ENCODE measurements at regions not wholly inside any gene's neighbourhood (a gene's known extent, or its start where the extent isn't known, plus 50 kb on each side); places are given as distances from the start of the nearest gene placed in this dataset.

DNA sequence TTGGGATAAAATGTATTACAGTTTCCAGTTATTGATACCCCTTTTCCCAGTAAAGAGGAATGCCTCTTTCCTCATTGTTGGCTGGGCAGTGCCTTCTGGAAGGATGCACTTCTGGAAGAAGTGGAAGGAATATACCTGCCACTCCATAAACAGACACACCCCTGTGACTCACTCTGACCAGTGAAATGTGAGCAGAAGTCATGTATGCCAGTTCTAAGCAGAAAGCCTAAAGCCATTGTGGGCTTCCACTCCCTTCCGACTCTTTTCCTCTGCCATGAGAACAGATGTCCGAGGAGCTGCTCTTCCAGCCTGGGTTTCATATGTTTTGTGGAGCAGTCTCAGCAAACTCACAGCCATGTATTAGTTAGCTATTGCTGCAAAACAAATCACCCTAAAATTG lies 166.1 kb upstream of the SERP2 start:
- TF ChIP-seq TAF1 (IDR thresholded peaks at IDR 0.05; ENCODE audit: borderline replicate concordance, low read depth, low read length): no peak
- no peak for TF ChIP-seq POLR2AphosphoS5 (IDR thresholded peaks at IDR 0.05; ENCODE audit: low read depth, low read length)
- no peak for TF ChIP-seq POLR2A (IDR thresholded peaks at IDR 0.05; ENCODE audit: low read depth, low read length)
- FAIRE-seq: no peak
- DNase-seq (ENCODE audit: insufficient read length): no peak

DNA sequence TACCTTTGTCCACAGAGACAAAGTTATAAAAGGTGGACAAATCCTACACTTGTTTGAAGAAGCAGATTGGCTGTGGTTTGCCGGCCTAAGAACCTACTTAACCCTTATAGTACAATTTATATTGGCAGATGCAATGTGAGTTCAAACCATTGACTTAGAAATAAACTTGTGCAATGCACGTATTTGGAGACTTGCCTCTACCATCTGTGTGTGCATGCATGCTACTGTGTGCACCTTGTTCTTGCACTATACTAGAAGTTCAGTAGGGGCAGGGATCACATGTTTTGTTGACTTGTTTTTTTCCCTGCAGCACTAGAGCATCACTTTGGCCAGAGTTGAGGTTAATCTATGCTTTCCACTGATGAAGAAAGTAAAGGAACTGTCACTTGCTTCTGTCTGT lies 163.1 kb upstream of the SERP2 start:
- TF ChIP-seq TAF1 (IDR thresholded peaks at IDR 0.05; ENCODE audit: borderline replicate concordance, low read depth, low read length) (no peak), POLR2AphosphoS5 (IDR thresholded peaks at IDR 0.05; ENCODE audit: low read depth, low read length) (no peak), POLR2A (IDR thresholded peaks at IDR 0.05; ENCODE audit: low read depth, low read length) (no peak)
- FAIRE-seq: no peak

DNA sequence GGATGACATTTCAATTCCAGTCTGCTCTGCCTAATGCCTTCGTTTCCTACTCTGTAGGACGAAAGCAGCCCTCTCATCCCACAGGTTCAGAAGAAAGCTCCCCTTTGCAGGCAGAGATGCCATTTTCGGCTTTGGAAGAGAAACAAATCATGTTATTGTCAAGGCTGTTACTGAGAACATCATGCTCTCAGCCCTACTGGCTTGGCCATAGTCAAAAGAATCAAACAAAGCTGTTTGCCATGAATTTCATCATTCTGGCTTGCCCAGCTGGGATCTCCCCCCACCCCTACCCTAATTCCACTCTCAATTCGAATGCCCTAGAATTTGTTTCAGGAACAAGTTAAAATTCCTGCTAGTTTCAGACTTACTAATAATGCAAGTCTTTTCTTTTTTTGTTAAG lies 162.3 kb upstream of the SERP2 start:
- TF ChIP-seq POLR2A (IDR thresholded peaks at IDR 0.05; ENCODE audit: low read depth, low read length) (no peak), TAF1 (IDR thresholded peaks at IDR 0.05; ENCODE audit: borderline replicate concordance, low read depth, low read length) (no peak), POLR2AphosphoS5 (IDR thresholded peaks at IDR 0.05; ENCODE audit: low read depth, low read length) (no peak)
- no peak for DNase-seq (ENCODE audit: insufficient read length)
- no peak for FAIRE-seq

More for the DNA sequence above, 163.1 kb upstream of the SERP2 start:
- DNase-seq (ENCODE audit: insufficient read length): no peak

DNA sequence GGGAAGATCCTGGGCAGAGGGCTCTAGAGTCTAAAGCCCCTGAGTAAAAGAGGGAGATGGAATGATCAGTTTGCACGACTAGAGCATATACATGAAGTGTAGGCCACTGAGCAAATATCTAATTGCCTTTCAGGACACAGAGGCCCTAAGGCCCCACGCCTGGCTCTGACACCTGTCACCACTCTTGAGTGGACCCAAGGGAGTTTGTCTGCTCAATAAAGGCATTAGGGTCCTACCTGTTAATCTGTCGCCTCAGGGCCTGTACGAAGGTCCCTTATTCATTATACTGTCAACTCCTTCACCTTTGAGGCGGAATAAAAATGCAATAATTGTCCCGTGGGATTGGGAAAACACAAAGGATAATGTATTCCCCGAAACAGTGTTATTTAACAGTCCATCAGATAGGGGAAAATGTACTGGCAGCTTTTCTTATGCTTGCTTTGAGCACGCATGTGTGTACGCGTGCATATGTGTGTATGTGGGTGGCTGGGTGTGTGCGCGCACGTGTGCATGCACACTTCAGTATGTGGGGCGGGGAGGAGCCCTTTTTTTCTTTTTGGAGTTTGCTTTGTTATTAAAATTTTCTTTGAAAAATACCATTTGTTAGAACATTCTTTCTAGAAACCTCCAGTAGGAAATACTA lies 161.8 kb upstream of the SERP2 start:
- DNase-seq (ENCODE audit: insufficient read length) (no peak), FAIRE-seq (no peak)
- TF ChIP-seq POLR2A (IDR thresholded peaks at IDR 0.05; ENCODE audit: low read depth, low read length) (no peak), POLR2AphosphoS5 (IDR thresholded peaks at IDR 0.05; ENCODE audit: low read depth, low read length) (no peak), TAF1 (IDR thresholded peaks at IDR 0.05; ENCODE audit: borderline replicate concordance, low read depth, low read length) (no peak)

DNA sequence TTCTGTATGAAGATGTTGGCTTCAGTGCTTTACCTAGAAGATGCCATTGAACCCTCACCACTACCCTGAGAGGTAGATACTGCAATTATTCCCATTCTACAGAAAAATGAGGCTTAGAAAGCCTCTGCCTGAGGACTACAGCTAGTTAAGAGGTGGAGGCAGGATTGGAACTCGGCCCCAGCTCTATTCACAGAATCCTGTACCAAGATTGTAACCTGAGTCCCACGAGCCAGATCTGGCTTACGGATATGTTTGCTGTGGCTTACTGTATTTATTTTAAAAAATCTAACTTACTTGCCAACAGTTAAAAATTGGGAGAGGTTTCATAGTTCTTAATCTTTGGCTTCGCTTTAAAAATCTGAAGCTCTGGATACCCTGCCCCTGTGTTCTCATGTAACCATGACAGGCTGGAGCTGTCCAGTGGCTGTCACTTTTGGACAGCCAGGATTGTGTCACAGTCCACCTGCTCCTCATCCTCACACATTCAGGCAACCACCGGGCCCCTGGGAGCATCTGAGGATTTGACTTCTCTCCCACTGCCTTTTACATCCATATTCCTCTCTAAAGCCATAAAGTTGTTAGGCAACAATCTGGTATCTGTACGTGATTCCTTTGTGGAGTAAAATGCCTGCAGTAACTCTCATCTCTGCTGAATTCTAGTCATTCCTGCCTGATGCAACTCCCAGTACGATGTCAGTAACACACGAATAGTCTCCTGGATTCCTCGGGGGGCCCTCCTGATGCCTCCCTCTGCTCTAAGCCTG lies 160.8 kb upstream of the SERP2 start:
- no peak for DNase-seq (ENCODE audit: insufficient read length)
- no peak for FAIRE-seq
- TF ChIP-seq TAF1 (IDR thresholded peaks at IDR 0.05; ENCODE audit: borderline replicate concordance, low read depth, low read length) (no peak), POLR2AphosphoS5 (IDR thresholded peaks at IDR 0.05; ENCODE audit: low read depth, low read length) (no peak), POLR2A (IDR thresholded peaks at IDR 0.05; ENCODE audit: low read depth, low read length) (no peak)

DNA sequence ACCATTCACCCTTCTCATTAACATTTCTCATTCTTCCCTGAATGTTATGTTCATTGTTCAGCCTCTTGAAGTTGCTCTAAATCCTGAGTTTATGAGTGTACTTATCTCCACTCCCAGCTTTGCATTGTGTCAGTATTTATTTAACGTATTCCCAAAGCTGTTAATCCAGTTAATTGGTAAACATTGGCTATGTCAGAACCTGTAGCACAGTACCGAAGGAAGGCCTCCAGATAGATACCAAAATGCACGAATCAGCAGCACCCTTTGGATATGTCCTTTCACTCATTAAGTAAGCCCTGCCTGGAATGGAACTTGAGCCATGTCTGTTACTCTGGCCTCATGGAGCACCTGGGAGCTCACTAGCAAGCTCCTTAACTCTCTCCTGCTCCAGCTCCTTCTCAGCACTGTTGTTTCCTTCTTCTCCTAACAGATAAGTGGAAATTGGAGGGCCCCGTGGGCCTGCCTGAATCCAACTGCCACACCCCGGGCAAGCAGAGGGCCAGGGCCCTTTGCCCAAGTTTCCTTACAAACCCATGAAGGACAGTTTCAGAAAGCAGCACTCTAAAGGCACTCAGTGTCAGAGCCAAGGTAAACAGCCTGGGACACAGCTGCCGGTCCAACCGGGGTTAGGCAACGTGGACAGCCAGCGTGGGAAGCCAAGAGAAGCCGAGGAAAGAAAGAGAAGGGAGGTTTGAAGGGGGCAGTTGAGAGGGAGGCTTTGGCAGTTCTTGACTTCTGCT lies 155.0 kb upstream of the SERP2 start:
- DNase-seq (ENCODE audit: insufficient read length) (no peak), FAIRE-seq (no peak)
- no peak for TF ChIP-seq TAF1 (IDR thresholded peaks at IDR 0.05; ENCODE audit: borderline replicate concordance, low read depth, low read length)
- TF ChIP-seq POLR2AphosphoS5 (IDR thresholded peaks at IDR 0.05; ENCODE audit: low read depth, low read length): no peak
- no peak for TF ChIP-seq POLR2A (IDR thresholded peaks at IDR 0.05; ENCODE audit: low read depth, low read length)

DNA sequence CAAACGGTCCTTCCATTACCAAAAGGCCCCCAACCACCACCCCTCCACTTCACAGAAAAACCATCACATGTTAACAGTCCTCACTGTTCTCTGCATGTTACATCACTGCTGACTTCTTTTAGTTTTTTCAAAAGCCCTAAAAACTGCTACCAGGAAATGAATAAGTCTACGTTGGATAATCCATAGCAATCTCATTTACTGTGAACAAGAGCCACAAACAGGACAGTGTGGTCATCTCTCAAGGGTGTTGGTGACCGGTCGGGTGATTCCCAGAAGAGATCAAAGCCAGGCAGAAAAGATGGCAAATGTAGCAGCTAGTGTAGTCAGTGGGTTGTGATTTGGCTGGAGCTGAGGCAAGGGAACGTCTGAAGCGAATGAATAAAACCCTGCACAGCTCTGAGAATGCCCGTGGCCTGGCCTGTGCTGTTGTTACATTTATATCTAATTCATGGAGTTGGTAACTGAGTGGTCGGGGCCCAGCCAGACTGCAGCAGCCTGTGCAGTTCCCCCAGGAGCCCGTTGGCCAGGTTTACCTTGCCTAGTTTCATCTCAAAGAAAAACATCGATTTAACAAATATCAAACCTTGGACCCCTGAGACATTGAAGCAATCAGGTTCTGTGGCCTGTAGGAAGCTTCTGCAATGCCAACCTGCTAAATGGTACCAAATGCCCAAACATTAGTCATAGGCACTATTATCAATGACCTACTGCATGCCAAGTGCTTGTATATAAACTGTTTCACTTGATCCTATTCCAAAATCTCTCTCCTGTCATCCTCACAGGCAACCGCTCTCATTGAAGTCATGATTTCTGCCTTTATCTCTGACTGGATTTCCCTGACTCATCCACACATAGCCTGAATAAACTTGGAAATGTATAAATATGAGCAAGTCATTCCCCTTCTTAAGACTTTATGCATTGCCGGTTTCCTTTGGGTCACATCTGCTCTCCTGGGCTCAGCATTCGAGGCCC lies 153.8 kb upstream of the SERP2 start:
- TF ChIP-seq POLR2AphosphoS5 (IDR thresholded peaks at IDR 0.05; ENCODE audit: low read depth, low read length) (no peak), TAF1 (IDR thresholded peaks at IDR 0.05; ENCODE audit: borderline replicate concordance, low read depth, low read length) (no peak), POLR2A (IDR thresholded peaks at IDR 0.05; ENCODE audit: low read depth, low read length) (no peak)
- FAIRE-seq (no peak), DNase-seq (ENCODE audit: insufficient read length) (no peak)

DNA sequence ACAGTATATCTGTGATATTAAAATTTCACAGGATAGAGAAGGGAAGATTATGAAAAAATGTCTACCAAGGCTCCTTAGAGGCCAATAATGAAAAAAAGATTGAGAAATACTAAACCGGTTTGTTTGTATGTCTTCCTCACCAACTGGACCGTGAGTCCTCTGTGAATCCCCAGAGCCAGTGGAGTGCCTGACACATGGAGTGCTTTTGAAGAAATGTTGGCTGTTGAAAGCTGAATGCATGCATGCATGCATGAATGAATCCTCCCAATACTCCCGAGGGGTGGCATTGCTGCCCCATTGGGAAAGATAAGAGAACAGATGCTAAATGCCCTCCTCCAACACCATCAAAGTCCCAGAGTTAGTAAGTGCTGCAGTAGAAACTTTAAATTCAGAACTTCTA lies 152.7 kb upstream of the SERP2 start:
- no peak for TF ChIP-seq POLR2AphosphoS5 (IDR thresholded peaks at IDR 0.05; ENCODE audit: low read depth, low read length)
- TF ChIP-seq POLR2A (IDR thresholded peaks at IDR 0.05; ENCODE audit: low read depth, low read length): no peak
- no peak for TF ChIP-seq TAF1 (IDR thresholded peaks at IDR 0.05; ENCODE audit: borderline replicate concordance, low read depth, low read length)
- DNase-seq (ENCODE audit: insufficient read length): no peak
- no peak for FAIRE-seq

DNA sequence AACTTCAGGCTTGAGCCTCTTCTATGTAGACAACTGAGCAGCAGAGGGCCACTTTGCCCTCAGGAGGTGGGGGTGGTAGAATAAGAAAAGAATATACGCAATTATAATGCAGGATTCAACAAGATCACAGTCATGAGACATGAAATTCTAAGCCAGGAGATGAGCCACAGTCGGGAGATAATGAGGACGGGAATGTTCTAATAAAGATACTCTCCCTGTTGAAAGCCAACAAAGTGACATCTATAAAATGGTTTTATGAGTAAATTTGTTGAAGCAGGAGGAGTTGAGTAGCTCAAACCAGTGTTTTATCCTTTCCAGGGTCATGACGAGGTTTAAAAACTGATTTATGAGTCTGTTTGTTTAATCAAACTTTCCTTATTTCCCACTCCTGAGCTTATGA lies 152.0 kb upstream of the SERP2 start:
- no peak for DNase-seq (ENCODE audit: insufficient read length)
- TF ChIP-seq POLR2AphosphoS5 (IDR thresholded peaks at IDR 0.05; ENCODE audit: low read depth, low read length) (no peak), POLR2A (IDR thresholded peaks at IDR 0.05; ENCODE audit: low read depth, low read length) (no peak), TAF1 (IDR thresholded peaks at IDR 0.05; ENCODE audit: borderline replicate concordance, low read depth, low read length) (no peak)
- no peak for FAIRE-seq

DNA sequence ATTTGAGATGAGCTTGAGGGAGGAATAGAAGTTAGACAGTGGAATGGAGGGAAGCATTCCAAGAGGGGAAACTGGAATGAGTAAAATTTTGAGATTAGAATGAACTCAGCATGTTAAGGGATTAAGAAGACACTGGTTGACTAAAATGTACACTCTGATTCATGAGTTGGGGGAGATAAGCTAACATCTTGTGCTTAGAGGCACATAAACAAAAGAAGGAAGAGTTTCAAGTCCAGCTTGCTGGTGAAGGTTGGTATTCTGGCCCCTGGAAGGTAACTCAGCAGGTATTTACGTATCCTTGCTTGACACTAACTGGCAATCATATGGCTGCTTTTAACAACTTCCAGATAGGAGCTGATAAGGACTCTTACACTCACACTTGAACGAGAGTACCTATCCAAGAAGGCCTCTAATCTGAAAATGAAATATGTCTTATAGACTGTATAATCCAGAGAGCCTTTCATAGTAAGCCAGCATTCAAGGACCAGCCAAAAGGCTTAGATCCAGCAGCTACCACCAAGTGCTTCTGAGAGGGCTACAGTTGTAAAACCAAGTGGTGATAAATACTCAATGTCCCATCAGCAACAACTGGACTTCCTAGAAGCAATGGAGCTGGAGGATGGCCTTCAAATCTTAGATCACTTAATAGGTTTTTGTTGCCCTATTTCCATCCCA lies 149.7 kb upstream of the SERP2 start:
- no peak for TF ChIP-seq TAF1 (IDR thresholded peaks at IDR 0.05; ENCODE audit: borderline replicate concordance, low read depth, low read length)
- no peak for TF ChIP-seq POLR2A (IDR thresholded peaks at IDR 0.05; ENCODE audit: low read depth, low read length)
- no peak for TF ChIP-seq POLR2AphosphoS5 (IDR thresholded peaks at IDR 0.05; ENCODE audit: low read depth, low read length)
- DNase-seq (ENCODE audit: insufficient read length) (no peak), FAIRE-seq (peak; percentile 57)

Data from GM12892 (cell line).